ENCODE measurements at regions not wholly inside any gene's neighbourhood (a gene's known extent, or its start where the extent isn't known, plus 50 kb on each side); places are given as distances from the start of the nearest gene placed in this dataset.
"Not testable (repeated sequence)": the region's sequence is repeated elsewhere in the genome, so short reads cannot be mapped to it uniquely, and the experiment has no call there.

GRCh38 chr3:18527691-18528090 is 102.6 kb upstream of the SATB1 start:
- no peaks in the 10 kb centered on the region for H3K36me3 ChIP-seq (ENCODE audit: control insufficient read depth, insufficient read depth, low read length)
- no peaks in the 10 kb centered on the region for H3K79me2 ChIP-seq
- no peaks in the 10 kb centered on the region for H3K4me1 ChIP-seq
- H3K4me3 ChIP-seq (ENCODE audit: low read depth, low read length), result no peak overlapping the region
- H2AFZ ChIP-seq, result no peak overlapping the region
- no peaks in the 10 kb centered on the region for H3K27me3 ChIP-seq (ENCODE audit: control insufficient read depth, insufficient read depth, low read length)
- H3K27ac ChIP-seq, result no peak overlapping the region
- no peak overlapping the region for H3K9ac ChIP-seq
- H3K9me3 ChIP-seq (ENCODE audit: control insufficient read depth, low read length), result no peaks in the 10 kb centered on the region
- H3K4me2 ChIP-seq (ENCODE audit: low read length), result no peak overlapping the region
- no peak for TF ChIP-seq CTCF (IDR thresholded peaks at IDR 0.05)

GRCh38 chr3:18526667-18527066 is 101.5 kb upstream of the SATB1 start:
- Histone ChIP-seq H3K27me3 (ENCODE audit: control insufficient read depth, insufficient read depth, low read length) (no peaks in the 10 kb centered on the region), H3K4me1 (no peaks in the 10 kb centered on the region), H3K36me3 (ENCODE audit: control insufficient read depth, insufficient read depth, low read length) (no peaks in the 10 kb centered on the region), H2AFZ (no peak overlapping the region), H3K27ac (no peak overlapping the region), H3K79me2 (no peaks in the 10 kb centered on the region), H3K4me2 (ENCODE audit: low read length) (no peak overlapping the region), H3K9ac (no peak overlapping the region), H3K9me3 (ENCODE audit: control insufficient read depth, low read length) (no peaks in the 10 kb centered on the region), H3K4me3 (ENCODE audit: low read depth, low read length) (no peak overlapping the region)
- no peak for TF ChIP-seq CTCF (IDR thresholded peaks at IDR 0.05)

- H3K79me2 ChIP-seq; H3K9me3 ChIP-seq (ENCODE audit: control insufficient read depth, low read length); H3K9ac ChIP-seq; H3K27ac ChIP-seq; H2AFZ ChIP-seq; H3K4me2 ChIP-seq (ENCODE audit: low read length); H3K27me3 ChIP-seq (ENCODE audit: control insufficient read depth, insufficient read depth, low read length); H3K4me1 ChIP-seq; H3K4me3 ChIP-seq (ENCODE audit: low read depth, low read length); H3K36me3 ChIP-seq (ENCODE audit: control insufficient read depth, insufficient read depth, low read length): not testable (repeated sequence)
Measured at GRCh38 chr3:18516170-18516569, 91.0 kb upstream of the SATB1 start.

GRCh38 chr3:18513091-18513490 is 88.0 kb upstream of the SATB1 start:
- no peak overlapping the region for H2AFZ ChIP-seq
- TF ChIP-seq CTCF (IDR thresholded peaks at IDR 0.05), result no peak
- no peaks in the 10 kb centered on the region for H3K27me3 ChIP-seq (ENCODE audit: control insufficient read depth, insufficient read depth, low read length)
- H3K9me3 ChIP-seq (ENCODE audit: control insufficient read depth, low read length), result no peaks in the 10 kb centered on the region
- no peaks in the 10 kb centered on the region for H3K36me3 ChIP-seq (ENCODE audit: control insufficient read depth, insufficient read depth, low read length)
- no peak overlapping the region for H3K4me2 ChIP-seq (ENCODE audit: low read length)
- H3K4me3 ChIP-seq (ENCODE audit: low read depth, low read length), result no peak overlapping the region
- H3K79me2 ChIP-seq, result no peaks in the 10 kb centered on the region
- no peaks in the 10 kb centered on the region for H3K4me1 ChIP-seq
- H3K9ac ChIP-seq, result no peak overlapping the region
- no peak overlapping the region for H3K27ac ChIP-seq

- no peaks in the 10 kb centered on the region for H3K4me1 ChIP-seq
- H2AFZ ChIP-seq, result no peak overlapping the region
- no peak for TF ChIP-seq CTCF (IDR thresholded peaks at IDR 0.05)
- H3K36me3 ChIP-seq (ENCODE audit: control insufficient read depth, insufficient read depth, low read length), result no peaks in the 10 kb centered on the region
- H3K27me3 ChIP-seq (ENCODE audit: control insufficient read depth, insufficient read depth, low read length), result no peaks in the 10 kb centered on the region
- H3K4me2 ChIP-seq (ENCODE audit: low read length), result no peak overlapping the region
- H3K9me3 ChIP-seq (ENCODE audit: control insufficient read depth, low read length), result no peaks in the 10 kb centered on the region
- no peak overlapping the region for H3K9ac ChIP-seq
- H3K79me2 ChIP-seq, result no peaks in the 10 kb centered on the region
- H3K4me3 ChIP-seq (ENCODE audit: low read depth, low read length), result no peak overlapping the region
- no peak overlapping the region for H3K27ac ChIP-seq
Measured at GRCh38 chr3:18512007-18512406, 86.9 kb upstream of the SATB1 start.

Data from parathyroid adenoma (tissue), 2 donors.